Cerebellar nuclear complex (tissue), 1 donor: ENCODE measurements at regions not wholly inside any gene's neighbourhood (a gene's known extent, or its start where the extent isn't known, plus 50 kb on each side); places are given as distances from the start of the nearest gene placed in this dataset.

Source experiments
- DNase-seq, 2 experiments: peaks; one replicate each; lab custom pipeline; 2025; lab: John Stamatoyannopoulos, UW

GRCh38 chr2:236875906-236876505, 209.7 kb upstream of the COPS8 start:
- DNase-seq, result no peak

- DNase-seq, result no peak
Measured at GRCh38 chr2:236876642-236877041, 209.0 kb upstream of the COPS8 start.

GRCh38 chr2:236877972-236878371, 207.7 kb upstream of the COPS8 start:
- DNase-seq, result no peak

- no peak for DNase-seq
Measured at GRCh38 chr2:236879416-236879963, 206.2 kb upstream of the COPS8 start.

- DNase-seq, result no peak
Measured at GRCh38 chr2:236882074-236882473, 203.6 kb upstream of the COPS8 start.

- no peak for DNase-seq
Measured at GRCh38 chr2:236882930-236883329, 202.8 kb upstream of the COPS8 start.

GRCh38 chr2:236883819-236884218, 201.9 kb upstream of the COPS8 start:
- DNase-seq, result no peak

- DNase-seq, result no peak
Measured at GRCh38 chr2:236884569-236885175, 201.0 kb upstream of the COPS8 start.

- no peak for DNase-seq
Measured at GRCh38 chr2:236886456-236886855, 199.2 kb upstream of the COPS8 start.

- no peak for DNase-seq
Measured at GRCh38 chr2:236887531-236887930, 198.2 kb upstream of the COPS8 start.

GRCh38 chr2:236887953-236888793, 197.5 kb upstream of the COPS8 start:
- no peak for DNase-seq

GRCh38 chr2:236888794-236889780, 196.6 kb upstream of the COPS8 start:
- no peak for DNase-seq

- no peak for DNase-seq
Measured at GRCh38 chr2:236889791-236890704, 195.6 kb upstream of the COPS8 start.

GRCh38 chr2:236892721-236893120, 193.0 kb upstream of the COPS8 start:
- DNase-seq, result no peak

- DNase-seq, result no peak
Measured at GRCh38 chr2:236894791-236895190, 190.9 kb upstream of the COPS8 start.

GRCh38 chr2:236895497-236895896, 190.2 kb upstream of the COPS8 start:
- no peak for DNase-seq

GRCh38 chr2:236896688-236897087, 189.0 kb upstream of the COPS8 start:
- DNase-seq, result no peak

- no peak for DNase-seq
Measured at GRCh38 chr2:236899146-236899545, 186.5 kb upstream of the COPS8 start.

GRCh38 chr2:236899950-236900640, 185.6 kb upstream of the COPS8 start:
- no peak for DNase-seq

GRCh38 chr2:236901956-236902355, 183.7 kb upstream of the COPS8 start:
- no peak for DNase-seq
